CD1c-positive myeloid dendritic cell (primary cell): ENCODE measurements at regions not wholly inside any gene's neighbourhood (a gene's known extent, or its start where the extent isn't known, plus 50 kb on each side); places are given as distances from the start of the nearest gene placed in this dataset.
A peak's percentile ranks its signal among the peaks of the same experiment; 100 is the strongest.
"Not testable (repeated sequence)": the region's sequence is repeated elsewhere in the genome, so short reads cannot be mapped to it uniquely, and the experiment has no call there.

Experiments used
- DNase-seq: peaks from one replicate; pipeline ENCODE4 v3.0.0-alpha.2; 2016; ENCODE audit errors: extremely low spot score

DNA sequence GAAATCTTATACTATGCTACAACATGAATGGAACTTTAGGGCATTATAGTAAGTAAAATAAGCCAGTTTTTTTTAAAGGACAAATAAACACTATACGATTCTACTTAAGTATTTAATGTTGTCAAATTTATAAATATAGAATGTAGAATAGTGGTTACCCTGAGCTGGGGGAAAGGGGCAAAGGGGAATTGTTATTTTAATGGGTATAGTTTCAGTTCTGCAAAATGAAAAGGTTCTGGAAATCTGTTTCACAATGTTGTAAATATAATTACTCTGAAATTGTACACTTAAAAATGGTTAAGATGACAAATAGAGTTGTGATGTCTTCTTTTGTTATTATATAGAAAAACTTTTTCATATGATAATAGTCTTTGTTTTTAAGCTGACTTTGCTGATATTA, 366.3 kb downstream of the MRPL39 start:
- no peak for DNase-seq

DNA sequence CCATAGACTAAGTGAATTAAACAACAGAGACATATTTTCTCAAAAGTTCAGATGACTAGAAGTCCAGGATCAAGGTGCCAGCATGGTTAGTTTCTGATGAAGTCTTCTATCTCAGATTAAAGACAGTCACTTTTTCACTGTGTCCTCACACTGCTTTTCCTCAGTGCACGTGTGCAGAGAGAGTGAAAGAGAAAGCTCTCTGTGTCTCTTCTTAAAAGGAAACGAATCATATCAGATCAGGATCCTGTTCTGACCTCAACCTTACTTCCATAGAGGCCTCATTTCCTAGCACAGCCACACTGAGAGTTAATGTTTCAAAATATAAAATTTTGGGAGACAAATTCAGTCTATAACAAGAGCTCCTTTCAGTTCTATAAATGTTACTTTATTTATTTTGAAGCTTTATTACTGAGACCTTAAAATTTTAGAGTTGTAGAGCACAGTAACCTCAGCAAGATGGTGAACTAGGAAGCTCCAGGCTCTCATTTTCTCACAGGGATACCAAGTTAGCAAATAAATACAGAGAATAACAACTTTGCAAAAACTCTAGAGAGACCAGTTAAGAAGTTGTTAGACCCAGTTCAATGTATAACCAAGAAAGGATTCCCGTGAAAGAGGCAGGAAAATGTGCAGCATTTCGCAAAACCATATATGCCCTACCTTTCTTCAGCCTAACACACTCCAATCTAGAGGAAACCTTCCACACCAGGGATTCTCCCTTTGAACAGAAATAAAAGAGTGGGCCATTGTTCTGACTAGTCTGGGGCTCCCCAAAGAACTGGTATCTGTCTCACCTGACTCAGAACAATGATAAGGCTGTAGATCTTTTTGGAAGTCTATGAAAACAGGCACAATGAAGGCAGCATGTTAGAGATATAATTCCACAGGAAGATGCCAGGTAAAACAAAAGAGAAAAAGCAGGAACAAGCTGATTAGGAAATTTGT, 372.2 kb downstream of the MRPL39 start:
- DNase-seq, result no peak

DNA sequence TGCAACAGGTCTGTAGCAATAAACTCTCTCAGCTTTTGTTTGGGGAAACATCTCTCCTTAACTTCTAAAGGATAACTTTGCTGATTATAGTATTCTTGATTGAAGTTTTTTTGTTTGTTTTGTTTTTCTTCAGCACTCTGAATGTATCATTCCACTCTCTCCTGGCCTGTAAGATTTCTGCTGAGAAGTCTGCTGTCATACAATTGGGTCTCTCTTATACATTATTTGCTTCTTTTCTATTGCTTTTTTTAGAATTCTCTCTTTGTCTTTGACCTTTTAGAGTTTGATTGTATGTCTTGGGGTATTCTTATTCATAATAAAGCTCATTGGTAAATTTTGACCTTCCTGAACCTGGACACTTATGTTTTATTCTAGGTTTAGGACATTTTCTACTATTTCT, 386.3 kb downstream of the MRPL39 start:
- no peak for DNase-seq

DNA sequence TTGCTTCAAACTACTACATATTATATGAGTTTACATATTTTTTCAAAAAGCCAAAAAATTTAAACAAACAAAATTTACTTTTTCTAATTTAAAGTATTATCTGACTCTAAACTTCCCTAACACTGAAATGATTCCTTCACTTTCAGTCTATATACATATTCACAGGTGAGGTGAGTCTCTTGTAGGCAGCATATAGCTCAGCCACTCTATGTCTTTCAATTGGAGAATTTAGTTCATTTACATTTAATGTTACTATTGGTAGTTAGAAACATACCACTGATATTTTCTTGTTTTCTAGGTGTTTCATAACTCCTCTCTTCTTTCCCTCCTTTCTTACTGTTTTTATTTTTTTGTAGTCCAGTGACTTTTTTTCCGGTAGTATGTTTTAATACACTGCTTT, 387.1 kb downstream of the MRPL39 start:
- no peak for DNase-seq

DNA sequence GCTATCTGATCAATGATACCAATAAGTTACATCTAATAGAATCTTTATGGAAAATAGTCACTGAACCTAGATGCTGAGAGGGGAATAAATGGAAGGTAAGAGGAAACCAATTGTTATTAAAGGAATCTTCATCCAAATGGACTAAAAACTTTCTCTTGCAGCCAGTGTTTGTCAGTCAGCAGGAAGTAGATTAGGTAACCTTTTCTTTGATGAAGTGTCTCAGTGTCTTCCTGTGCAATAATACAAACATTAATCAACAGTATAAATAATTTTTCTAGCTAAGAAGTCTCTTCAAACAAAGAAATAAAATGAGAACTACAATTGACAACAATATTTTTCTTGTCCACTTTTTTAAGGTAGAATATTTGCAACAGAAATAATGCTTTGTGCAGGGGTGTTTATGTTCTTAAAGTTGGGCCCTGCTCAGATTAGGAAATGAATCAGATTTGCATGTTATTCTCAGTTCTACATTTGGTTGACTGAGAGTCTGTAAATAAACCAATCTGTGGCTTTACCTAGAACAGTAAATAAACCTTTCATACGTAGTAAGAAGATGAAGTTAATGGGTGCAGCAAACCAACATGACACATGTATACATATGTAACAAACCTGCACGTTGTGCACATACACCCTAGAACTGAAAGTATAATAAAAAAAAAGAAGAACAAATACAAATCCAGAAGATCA, 391.4 kb downstream of the MRPL39 start:
- DNase-seq, result no peak

DNA sequence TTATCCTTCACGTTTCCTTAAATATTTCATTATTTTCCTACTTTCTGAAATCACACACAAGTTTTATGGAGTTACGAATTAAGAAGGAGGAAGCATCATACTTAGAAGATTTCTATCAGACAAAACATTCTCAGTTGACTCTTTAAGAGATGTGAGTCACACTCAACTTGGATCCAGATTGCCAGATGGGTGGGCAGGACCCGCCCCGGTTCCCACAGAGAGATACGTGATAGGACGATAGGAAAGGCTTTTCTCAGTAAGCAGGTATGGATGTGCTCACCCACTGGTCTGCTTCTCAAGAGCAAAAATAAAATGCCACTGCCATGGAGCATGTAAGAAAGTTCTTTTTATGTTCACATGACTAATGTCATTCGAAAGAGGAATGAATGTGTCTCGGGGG, 392.6 kb downstream of the MRPL39 start:
- no peak for DNase-seq

DNA sequence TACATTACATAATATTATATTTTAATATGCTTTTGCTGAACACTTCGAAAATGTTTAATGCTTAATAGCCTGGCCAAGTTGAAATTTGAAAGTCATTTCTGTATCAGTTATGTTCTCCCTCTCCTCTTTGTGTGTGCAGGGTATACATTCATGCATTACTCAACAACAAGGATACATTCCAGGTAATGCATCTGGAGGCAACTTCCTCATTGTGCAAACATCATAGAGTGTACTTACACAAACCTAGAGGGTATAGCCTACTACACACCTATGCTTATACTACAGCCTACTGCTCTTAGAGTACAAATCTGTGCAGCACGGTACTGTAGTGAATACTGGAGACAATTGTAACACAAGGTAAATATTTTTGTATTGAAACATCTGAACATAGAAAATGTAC, 407.3 kb downstream of the MRPL39 start:
- DNase-seq, result no peak

DNA sequence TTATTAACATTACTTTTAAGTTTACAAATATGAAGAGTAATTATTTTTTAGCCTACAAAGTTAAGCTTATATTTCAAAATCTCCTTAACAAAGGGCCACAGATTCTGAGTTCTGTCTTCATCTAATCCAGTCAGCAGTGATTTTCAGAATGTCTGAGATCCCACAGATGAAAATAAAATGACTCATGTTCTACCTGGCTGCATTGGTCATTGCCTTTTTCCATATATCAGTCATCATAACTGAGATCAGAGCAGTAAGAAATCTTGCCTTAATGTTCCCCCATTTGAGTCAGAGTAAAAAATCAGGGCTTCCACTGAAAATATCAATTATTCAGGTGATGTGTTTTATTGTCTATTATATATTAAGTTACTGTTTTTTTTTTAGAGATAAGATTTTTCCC, 416.1 kb downstream of the MRPL39 start:
- DNase-seq, result no peak

DNA sequence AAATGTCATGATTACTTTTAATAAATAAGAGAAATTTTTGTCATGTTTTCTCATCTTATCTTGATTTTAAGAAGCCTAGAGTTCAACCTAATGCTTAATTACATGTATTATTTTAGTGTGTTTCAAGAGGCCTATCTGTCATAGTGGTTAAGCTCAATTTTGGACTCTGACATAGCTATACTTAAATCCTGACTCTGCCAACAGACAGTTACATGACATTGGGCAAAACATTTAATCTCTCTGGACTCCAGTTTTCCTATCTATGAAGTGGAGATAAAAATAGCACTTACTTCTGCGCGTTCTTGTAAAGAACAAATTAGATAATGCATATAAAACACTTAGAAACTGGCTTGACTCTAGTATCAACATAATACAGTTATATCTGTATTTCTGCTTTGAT, 417.8 kb downstream of the MRPL39 start:
- DNase-seq, result no peak

DNA sequence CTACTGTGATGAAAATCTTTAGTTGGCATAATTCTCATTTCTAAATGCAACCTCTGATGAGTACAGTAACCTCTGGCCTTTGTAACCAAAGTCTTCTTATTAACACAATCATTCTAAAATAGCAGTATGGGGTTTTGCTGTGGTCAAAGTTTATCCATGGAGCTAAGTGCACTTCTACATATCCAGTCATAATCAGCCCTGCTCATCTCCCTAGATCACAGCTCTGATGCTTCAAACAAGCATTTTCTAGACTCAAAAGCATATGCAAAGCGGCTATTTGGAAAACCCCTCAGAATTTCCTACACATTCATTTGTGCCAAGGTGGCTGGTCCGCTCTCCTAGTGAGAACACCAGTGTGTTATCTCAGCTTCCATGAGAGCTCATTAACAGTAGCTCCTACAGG, 418.6 kb downstream of the MRPL39 start:
- DNase-seq, result no peak

DNA sequence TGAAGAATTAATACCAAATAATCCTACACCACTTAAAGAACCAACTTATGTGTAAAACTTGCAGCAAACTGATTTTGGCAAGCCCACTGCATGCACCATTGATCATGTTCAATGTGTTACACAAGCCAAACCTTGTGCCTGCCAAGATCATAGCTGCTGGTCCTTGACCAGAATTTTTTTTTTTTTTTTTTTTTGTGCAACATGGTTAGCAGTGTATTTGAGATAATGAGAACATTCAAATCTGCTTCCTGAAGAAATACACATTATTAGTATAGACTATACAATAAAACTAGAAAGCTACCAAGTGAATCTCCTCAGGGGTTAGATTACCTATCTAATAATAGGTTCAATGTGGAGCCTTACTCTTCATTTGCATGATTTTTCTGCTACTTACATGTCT, 421.0 kb downstream of the MRPL39 start:
- no peak for DNase-seq

DNA sequence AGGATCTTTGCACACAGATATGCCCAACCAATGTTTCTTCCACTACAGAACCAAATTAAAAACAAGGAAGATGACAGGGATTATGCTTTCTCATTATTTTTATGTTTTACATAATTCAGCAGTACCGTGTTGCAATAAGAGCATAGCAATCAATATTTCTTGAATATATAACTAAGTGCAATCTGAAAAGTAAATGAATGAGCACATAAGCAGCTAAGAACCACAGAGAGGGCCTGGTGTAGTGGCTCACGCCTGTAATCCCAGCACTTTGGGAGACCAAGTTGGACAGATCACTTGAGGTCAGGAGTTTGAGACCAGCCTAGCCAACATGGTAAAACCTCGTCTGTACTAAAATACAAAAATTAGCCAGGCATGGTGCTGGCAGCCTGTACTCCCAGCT, 423.7 kb downstream of the MRPL39 start:
- DNase-seq, result no peak

DNA sequence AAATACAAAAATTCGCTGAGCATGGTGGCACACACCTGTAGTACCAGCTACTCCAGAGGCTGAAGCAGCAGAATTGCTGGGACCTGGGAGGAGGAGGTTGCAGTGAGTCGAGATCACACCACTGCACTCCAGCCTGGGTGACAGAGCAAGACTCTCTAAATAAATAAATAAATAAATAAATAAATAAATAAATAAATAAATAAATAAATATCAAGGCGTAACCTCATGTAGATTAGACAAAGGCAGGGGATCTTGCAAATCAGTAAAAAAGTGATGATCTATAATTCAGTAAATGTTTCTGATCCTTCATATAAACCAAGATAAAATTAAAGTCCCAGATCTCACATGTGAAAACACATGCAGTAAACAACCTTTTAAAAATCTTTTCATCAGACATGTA, 425.6 kb downstream of the MRPL39 start:
- not testable (repeated sequence) for DNase-seq

DNA sequence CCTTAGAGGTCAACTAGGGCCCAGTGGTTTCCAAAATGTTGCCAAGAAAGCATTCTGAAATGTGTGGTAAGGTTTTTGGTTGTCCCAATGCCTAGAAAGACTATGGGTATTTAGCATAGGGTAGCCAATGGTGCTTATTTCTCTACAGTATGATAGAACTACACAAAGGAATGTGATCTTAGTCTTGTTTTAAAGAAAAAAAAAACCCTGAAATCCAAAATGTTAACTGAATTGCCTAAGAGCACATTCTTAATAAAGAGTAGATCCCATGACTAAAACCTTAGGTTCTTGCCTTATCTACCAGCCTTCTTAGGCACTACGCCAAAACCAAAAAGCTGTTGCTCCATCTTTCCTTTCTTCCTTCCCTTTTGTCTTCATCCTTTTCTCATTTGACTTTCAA, 428.2 kb downstream of the MRPL39 start:
- no peak for DNase-seq

DNA sequence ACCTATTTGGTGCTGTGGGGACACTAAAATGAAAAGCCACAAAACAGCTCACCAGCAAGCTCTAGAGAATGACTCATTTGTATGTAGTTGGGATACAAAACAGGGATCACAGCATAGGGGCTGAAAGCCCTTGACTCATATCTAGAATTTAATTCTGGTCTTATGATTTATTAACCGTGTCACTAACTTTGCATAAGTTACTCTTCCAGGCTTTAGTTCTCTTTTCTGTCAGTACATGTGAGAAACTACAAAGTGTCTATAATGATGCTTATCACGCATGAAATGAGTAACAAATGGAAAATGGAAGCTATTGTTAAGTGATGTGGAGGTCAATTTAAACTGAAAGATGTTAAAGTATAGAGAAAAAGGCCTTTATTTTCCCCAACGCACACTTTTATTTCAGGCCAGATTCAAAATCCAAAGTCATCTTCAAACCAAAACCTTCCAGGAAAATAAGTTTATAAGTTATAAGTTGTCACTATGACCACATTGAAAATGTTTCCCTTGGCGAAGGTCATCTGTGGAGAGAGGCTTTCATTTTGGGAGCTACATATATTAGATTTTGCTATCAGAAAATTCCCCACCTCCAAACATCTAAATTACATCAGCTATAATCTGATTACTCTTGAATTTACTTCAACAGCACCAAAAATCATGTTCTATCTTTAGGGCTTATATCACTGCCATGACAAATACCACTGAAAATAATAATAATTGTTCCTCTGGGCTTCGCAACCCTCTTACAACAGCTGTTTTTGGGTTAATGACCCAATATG, 430.5 kb downstream of the MRPL39 start:
- DNase-seq, result peak; percentile 1

DNA sequence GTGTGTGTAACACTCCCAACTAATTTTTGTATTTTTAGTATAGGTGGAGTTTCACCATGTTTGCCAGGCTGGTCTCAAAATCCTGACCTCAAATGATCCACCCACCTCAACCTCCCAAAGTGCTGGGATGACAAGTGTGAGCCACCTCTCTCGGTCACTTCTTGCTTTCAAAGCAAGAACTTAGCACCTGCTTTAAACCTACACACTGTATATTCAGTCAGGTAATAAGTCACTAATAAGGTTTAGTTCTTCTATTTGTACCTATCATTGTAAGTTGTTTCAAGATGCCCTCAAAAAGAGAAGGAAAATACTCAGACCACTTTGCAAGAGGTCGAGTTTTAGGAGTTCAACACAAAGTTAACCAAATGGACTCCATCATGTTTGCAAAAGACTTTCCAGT, 431.3 kb downstream of the MRPL39 start:
- no peak for DNase-seq

DNA sequence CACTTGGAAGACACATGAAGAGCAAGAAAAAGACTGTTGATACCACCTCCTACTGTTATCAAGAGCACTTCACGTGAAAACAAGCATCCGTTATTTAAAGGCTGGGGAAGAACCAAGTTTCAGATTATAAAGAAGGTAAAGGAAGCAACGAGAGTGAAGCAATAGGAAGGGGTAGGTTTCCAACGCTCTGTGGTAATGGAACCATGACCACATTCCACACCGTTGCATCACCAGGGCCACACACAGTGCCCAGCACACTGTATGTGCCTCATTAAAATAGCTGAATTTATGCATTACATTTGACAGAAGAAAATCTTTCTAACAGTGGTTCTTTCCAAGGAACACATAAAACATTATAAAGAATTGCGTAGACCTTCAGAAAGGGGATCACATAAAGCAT, 435.8 kb downstream of the MRPL39 start:
- DNase-seq, result peak; percentile 2

DNA sequence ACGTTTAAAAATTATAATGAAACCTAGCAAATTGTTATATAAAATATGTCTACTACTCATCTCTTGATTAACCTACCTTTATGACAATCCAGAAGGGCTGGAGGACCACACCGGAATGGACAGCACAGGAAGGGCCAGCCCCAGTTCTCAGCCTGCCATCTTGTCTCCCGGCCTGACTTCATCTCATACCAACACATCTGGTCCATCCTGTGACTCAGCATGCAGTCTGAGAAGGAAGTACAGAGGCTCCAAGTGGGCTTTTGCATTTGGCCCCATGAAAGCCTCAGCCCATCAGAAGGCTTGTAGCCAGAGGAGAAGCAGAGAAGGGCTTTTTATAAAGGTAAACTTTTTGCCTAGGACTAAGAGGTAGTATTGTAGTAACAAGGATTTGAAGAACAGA, 436.6 kb downstream of the MRPL39 start:
- DNase-seq, result no peak

DNA sequence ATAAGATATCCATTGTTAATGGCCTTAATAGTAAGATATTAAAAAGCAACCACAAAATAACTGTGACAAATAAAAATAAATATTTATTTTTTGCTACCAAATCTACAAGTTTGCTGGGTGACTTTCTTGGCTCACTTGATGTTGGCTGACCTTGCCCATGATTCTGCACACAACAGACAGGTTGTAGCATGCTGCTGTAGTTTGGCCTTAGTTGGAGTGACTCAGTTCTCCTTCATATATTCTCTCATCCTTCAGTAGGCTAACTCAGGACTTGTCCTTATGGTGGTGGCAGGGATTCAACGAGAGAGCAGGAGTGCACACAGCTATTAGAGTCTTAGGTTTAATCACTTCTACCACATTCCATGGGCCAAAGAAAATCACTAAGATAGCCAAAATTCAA, 437.9 kb downstream of the MRPL39 start:
- no peak for DNase-seq

DNA sequence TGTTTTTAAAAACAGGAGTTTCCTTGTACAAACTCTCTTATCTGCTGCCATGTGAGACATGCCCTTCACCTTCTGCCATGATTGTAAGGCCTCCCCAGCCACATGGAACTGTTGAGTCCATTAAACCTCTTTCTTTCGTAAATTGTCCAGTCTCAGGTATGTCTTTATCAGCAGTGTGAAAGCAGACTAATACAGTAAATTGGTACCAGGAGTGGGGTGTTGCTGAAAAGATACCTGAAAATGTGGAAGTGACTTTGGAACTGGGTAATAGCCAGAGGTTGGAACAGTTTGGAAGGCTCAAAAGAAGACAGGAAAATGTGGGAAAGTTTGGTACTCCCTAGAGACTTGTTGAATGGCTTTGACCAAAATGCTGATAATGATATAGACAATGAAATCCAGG, 440.4 kb downstream of the MRPL39 start:
- DNase-seq, result not testable (repeated sequence)

DNA sequence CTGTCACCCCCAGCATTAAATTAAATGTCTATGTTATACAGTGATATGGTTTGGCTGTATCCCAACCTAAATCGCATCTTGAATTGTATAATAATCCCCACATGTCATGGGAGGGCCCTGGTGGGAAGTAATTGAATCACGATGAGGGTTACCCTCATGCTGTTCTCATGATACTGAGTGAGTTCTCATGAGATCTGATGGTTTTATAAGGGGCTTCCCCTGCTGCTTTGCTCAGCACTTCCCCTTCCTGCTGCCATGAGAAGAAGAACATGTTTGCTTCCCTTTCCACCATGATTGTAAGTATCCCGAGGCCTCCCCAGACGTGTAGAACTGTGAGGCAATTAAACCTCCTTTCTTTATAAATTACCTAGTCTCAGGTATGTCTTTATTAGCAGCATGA, 445.7 kb downstream of the MRPL39 start:
- DNase-seq, result no peak

DNA sequence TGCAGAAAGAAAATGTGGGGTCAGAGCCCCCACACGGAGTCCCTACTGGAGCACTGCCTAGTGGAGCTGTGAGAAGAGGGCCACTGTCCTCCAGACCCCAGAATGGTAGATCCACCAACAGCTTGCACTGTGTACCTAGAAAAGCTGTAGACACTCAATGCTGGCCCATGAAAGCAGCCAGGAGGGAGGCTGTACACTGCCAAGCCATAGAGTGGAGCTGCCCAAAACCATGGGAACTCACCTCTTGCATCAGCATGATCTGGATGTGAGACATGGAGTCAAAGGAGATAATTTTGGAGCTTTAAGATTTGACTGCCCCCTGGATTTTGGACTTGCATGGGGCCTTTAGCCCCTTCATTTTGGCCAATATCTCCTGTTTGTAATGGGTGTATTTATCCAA, 452.3 kb downstream of the MRPL39 start:
- DNase-seq, result not testable (repeated sequence)

DNA sequence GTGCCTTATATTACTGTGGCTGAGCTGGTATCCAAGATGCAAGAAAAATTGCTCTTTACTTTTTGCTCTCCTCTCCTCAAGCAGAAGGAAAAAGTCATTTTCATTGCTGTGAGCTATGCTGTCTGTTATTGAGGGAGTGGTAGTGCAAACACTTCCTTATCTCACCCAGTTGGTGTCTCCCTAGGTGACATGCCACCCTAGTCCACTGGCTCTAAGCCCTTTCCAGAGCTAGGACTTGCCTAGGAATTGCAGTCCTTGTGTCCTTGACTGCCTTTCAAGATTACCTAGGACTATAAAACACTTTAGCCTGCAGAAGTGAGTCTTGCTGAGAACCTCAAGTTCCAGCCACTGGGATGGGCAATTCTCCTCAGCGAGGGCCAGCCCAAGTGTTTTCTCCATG, 458.3 kb downstream of the MRPL39 start:
- no peak for DNase-seq
